ENCODE measurements at regions not wholly inside any gene's neighbourhood (a gene's known extent, or its start where the extent isn't known, plus 50 kb on each side); places are given as distances from the start of the nearest gene placed in this dataset.

- TF ChIP-seq CTCF (IDR thresholded peaks at IDR 0.05; ENCODE audit: insufficient read depth, low read depth, low read length) = no peak
- no peaks in the 10 kb centered on the region for H3K27me3 ChIP-seq (ENCODE audit: control insufficient read depth, insufficient read depth, low read length)
- CTCF ChIA-PET = no interaction called here
- H3K4me3 ChIP-seq (ENCODE audit: low read depth, low read length) = no peak overlapping the region
- POLR2A ChIA-PET = no interaction called here
- DNase-seq (ENCODE audit: low read depth) = no peak
- H3K36me3 ChIP-seq (ENCODE audit: control insufficient read depth, insufficient read depth, low read length) = no peaks in the 10 kb centered on the region
These were observed 76.2 kb upstream of the ADPGK start for GRCh38 chr15:72859757-72860145.

- no peak for TF ChIP-seq CTCF (IDR thresholded peaks at IDR 0.05; ENCODE audit: insufficient read depth, low read depth, low read length)
- no peak for DNase-seq (ENCODE audit: low read depth)
- ChIA-PET CTCF (no interaction called here), POLR2A (no interaction called here)
- Histone ChIP-seq H3K4me3 (ENCODE audit: low read depth, low read length) (no peak overlapping the region), H3K27me3 (ENCODE audit: control insufficient read depth, insufficient read depth, low read length) (no peaks in the 10 kb centered on the region), H3K36me3 (ENCODE audit: control insufficient read depth, insufficient read depth, low read length) (no peaks in the 10 kb centered on the region)
These were observed 75.6 kb upstream of the ADPGK start for GRCh38 chr15:72859017-72859756.

- Histone ChIP-seq H3K4me3 (ENCODE audit: low read depth, low read length) (no peak overlapping the region), H3K27me3 (ENCODE audit: control insufficient read depth, insufficient read depth, low read length) (no peaks in the 10 kb centered on the region), H3K36me3 (ENCODE audit: control insufficient read depth, insufficient read depth, low read length) (no peaks in the 10 kb centered on the region)
- DNase-seq (ENCODE audit: low read depth) = no peak
- POLR2A ChIA-PET = no interaction called here
- CTCF ChIA-PET = no interaction called here
- TF ChIP-seq CTCF (IDR thresholded peaks at IDR 0.05; ENCODE audit: insufficient read depth, low read depth, low read length) = no peak
These were observed 74.6 kb upstream of the ADPGK start for GRCh38 chr15:72858205-72858604.

GRCh38 chr15:72857331-72858063 lies 73.9 kb upstream of the ADPGK start:
- ChIA-PET POLR2A (no interaction called here), CTCF (no interaction called here)
- TF ChIP-seq CTCF (IDR thresholded peaks at IDR 0.05; ENCODE audit: insufficient read depth, low read depth, low read length) = no peak
- Histone ChIP-seq H3K4me3 (ENCODE audit: low read depth, low read length) (no peak overlapping the region), H3K36me3 (ENCODE audit: control insufficient read depth, insufficient read depth, low read length) (no peaks in the 10 kb centered on the region), H3K27me3 (ENCODE audit: control insufficient read depth, insufficient read depth, low read length) (no peaks in the 10 kb centered on the region)
- DNase-seq (ENCODE audit: low read depth) = no peak

- H3K36me3 ChIP-seq (ENCODE audit: control insufficient read depth, insufficient read depth, low read length) = no peaks in the 10 kb centered on the region
- no peaks in the 10 kb centered on the region for H3K27me3 ChIP-seq (ENCODE audit: control insufficient read depth, insufficient read depth, low read length)
- DNase-seq (ENCODE audit: low read depth) = no peak
- POLR2A ChIA-PET = no interaction called here
- TF ChIP-seq CTCF (IDR thresholded peaks at IDR 0.05; ENCODE audit: insufficient read depth, low read depth, low read length) = no peak
- no peak overlapping the region for H3K4me3 ChIP-seq (ENCODE audit: low read depth, low read length)
- CTCF ChIA-PET = no interaction called here
These were observed 73.0 kb upstream of the ADPGK start for GRCh38 chr15:72856549-72857040.

Measured in BJ (cell line).